ENCODE measurements at regions not wholly inside any gene's neighbourhood (a gene's known extent, or its start where the extent isn't known, plus 50 kb on each side); places are given as distances from the start of the nearest gene placed in this dataset.

DNA sequence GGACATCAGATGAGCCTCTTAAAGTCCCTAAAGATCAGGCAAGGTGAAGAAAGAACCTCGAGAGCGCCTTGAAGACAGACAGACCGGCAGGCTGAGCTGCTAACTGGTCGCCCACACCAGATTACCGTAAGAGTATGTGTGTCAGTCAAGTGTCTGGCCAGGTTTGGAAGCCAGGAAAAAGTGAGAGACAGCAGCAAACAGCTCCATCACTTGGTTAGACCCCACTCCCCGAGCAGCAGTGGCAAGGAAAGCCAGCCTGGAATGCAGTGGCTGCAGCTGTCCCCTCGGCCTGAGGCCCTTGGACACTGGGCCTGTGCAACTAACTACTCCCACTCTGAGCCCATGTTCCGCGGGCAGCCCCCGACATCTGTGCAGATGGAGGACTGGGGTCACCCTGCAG is 214.1 kb downstream of the DIRAS2 start:
- intact Hi-C loops (cut with micrococcal nuclease; ENCODE audit: unreplicated experiment) (no loop called here), in situ Hi-C loops (cut with MboI) (no loop called here)
- no peaks in the 10 kb centered on the region for H3K36me3 ChIP-seq (ENCODE audit: control insufficient read depth in 2 of 2, insufficient read depth in 2 of 2, low read length in 1 of 2)
- H3K4me2 ChIP-seq (ENCODE audit: control insufficient read depth, insufficient read depth), result no peak overlapping the region
- no peaks in the 10 kb centered on the region for H4K20me1 ChIP-seq (ENCODE audit: control insufficient read depth, insufficient read depth)
- POLR2A ChIA-PET, result no interaction called here
- no peak overlapping the region for H2AFZ ChIP-seq (ENCODE audit: control insufficient read depth, low read depth, low read length)
- no peaks in the 10 kb centered on the region for H3K79me2 ChIP-seq (ENCODE audit: control insufficient read depth, insufficient read depth, low read length)
- no peak overlapping the region for H3K9ac ChIP-seq (ENCODE audit: control insufficient read depth, insufficient read depth, low read length)
- SMC1A ChIA-PET (ENCODE audit: uncharacterized antibody, unreplicated experiment), result no interaction called here
- H3K4me1 ChIP-seq (ENCODE audit: control insufficient read depth, insufficient read depth, low read length), result no peaks in the 10 kb centered on the region
- TF ChIP-seq, protein P1, sequence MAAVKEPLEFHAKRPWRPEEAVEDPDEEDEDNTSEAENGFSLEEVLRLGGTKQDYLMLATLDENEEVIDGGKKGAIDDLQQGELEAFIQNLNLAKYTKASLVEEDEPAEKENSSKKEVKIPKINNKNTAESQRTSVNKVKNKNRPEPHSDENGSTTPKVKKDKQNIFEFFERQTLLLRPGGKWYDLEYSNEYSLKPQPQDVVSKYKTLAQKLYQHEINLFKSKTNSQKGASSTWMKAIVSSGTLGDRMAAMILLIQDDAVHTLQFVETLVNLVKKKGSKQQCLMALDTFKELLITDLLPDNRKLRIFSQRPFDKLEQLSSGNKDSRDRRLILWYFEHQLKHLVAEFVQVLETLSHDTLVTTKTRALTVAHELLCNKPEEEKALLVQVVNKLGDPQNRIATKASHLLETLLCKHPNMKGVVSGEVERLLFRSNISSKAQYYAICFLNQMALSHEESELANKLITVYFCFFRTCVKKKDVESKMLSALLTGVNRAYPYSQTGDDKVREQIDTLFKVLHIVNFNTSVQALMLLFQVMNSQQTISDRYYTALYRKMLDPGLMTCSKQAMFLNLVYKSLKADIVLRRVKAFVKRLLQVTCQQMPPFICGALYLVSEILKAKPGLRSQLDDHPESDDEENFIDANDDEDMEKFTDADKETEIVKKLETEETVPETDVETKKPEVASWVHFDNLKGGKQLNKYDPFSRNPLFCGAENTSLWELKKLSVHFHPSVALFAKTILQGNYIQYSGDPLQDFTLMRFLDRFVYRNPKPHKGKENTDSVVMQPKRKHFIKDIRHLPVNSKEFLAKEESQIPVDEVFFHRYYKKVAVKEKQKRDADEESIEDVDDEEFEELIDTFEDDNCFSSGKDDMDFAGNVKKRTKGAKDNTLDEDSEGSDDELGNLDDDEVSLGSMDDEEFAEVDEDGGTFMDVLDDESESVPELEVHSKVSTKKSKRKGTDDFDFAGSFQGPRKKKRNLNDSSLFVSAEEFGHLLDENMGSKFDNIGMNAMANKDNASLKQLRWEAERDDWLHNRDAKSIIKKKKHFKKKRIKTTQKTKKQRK (IDR thresholded peaks at IDR 0.05; ENCODE audit: low read depth, low read length), result no peak
- TF ChIP-seq SUZ12 (IDR thresholded peaks at IDR 0.05; ENCODE audit: unreplicated experiment), result no peak
- no peak for TF ChIP-seq CREM (IDR thresholded peaks at IDR 0.05; ENCODE audit: low read depth)
- TF ChIP-seq SREBF1 (IDR thresholded peaks at IDR 0.05; ENCODE audit: low read length), result no peak
- TF ChIP-seq, protein P2, sequence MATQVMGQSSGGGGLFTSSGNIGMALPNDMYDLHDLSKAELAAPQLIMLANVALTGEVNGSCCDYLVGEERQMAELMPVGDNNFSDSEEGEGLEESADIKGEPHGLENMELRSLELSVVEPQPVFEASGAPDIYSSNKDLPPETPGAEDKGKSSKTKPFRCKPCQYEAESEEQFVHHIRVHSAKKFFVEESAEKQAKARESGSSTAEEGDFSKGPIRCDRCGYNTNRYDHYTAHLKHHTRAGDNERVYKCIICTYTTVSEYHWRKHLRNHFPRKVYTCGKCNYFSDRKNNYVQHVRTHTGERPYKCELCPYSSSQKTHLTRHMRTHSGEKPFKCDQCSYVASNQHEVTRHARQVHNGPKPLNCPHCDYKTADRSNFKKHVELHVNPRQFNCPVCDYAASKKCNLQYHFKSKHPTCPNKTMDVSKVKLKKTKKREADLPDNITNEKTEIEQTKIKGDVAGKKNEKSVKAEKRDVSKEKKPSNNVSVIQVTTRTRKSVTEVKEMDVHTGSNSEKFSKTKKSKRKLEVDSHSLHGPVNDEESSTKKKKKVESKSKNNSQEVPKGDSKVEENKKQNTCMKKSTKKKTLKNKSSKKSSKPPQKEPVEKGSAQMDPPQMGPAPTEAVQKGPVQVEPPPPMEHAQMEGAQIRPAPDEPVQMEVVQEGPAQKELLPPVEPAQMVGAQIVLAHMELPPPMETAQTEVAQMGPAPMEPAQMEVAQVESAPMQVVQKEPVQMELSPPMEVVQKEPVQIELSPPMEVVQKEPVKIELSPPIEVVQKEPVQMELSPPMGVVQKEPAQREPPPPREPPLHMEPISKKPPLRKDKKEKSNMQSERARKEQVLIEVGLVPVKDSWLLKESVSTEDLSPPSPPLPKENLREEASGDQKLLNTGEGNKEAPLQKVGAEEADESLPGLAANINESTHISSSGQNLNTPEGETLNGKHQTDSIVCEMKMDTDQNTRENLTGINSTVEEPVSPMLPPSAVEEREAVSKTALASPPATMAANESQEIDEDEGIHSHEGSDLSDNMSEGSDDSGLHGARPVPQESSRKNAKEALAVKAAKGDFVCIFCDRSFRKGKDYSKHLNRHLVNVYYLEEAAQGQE (IDR thresholded peaks at IDR 0.05; ENCODE audit: low read depth, low read length), result no peak
- no peak for TF ChIP-seq BACH1 (IDR thresholded peaks at IDR 0.05; ENCODE audit: borderline replicate concordance)
- no peak for TF ChIP-seq SREBF2 (IDR thresholded peaks at IDR 0.05; ENCODE audit: low read length)
- no peak for TF ChIP-seq MYC (IDR thresholded peaks at IDR 0.05; ENCODE audit: insufficient read depth, insufficient read length, insufficient replicate concordance, low read length, severe bottlenecking)
- TF ChIP-seq, protein P3, sequence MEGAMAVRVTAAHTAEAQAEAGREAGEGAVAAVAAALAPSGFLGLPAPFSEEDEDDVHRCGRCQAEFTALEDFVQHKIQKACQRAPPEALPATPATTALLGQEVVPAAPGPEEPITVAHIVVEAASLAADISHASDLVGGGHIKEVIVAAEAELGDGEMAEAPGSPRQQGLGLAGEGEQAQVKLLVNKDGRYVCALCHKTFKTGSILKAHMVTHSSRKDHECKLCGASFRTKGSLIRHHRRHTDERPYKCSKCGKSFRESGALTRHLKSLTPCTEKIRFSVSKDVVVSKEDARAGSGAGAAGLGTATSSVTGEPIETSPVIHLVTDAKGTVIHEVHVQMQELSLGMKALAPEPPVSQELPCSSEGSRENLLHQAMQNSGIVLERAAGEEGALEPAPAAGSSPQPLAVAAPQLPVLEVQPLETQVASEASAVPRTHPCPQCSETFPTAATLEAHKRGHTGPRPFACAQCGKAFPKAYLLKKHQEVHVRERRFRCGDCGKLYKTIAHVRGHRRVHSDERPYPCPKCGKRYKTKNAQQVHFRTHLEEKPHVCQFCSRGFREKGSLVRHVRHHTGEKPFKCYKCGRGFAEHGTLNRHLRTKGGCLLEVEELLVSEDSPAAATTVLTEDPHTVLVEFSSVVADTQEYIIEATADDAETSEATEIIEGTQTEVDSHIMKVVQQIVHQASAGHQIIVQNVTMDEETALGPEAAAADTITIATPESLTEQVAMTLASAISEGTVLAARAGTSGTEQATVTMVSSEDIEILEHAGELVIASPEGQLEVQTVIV (IDR thresholded peaks at IDR 0.05; ENCODE audit: borderline replicate concordance, partially characterized antibody), result no peak
- H3K4me3 ChIP-seq, result no peak overlapping the region
- no TSS peak for BruUV-seq (replicated peaks)
- FAIRE-seq (no peak), ATAC-seq (no peak), DNase-seq (ENCODE audit: low read depth, low spot score) (no peak)
- RAD21 ChIA-PET (ENCODE audit: unreplicated experiment), result no interaction called here
- CTCF ChIA-PET, result no interaction called here
- no peaks in the 10 kb centered on the region for H3K9me3 ChIP-seq (replicated peaks; ENCODE audit: control insufficient read depth, insufficient read depth, low read length)
- 41% methylated on average over 10 of the region's 10 CpGs for WGBS (ENCODE audit: insufficient coverage, insufficient replicate concordance, low lambda C conversion rate, missing lambda C conversion rate)
- H3K27ac ChIP-seq (ENCODE audit: control insufficient read depth, insufficient read depth), result no peak overlapping the region
- no peaks in the 10 kb centered on the region for H3K27me3 ChIP-seq (replicated peaks in 1 of 2; ENCODE audit: control insufficient read depth in 2 of 2, insufficient read depth in 2 of 2, low read length in 1 of 2)
